Endothelial cell of umbilical vein (primary cell): ENCODE measurements at regions not wholly inside any gene's neighbourhood (a gene's known extent, or its start where the extent isn't known, plus 50 kb on each side); places are given as distances from the start of the nearest gene placed in this dataset.

Experiments
- BruUV-seq: library from RNA; stranded (reverse); fragments of 400-500 nt; replicated peaks from 2 replicates; lab custom pipeline; 2021; lab: Mats Ljungman, UMichigan
- CTCF ChIA-PET: fragments of 300-600, 350-600 bp; sonication (Branson Sonifier 250); formaldehyde crosslinking; loops from one replicate; lab custom pipeline; 2021; ENCODE audit warnings: antibody characterized with exemption, inconsistent platforms; lab: Charles Lee
- POLR2A ChIA-PET: fragments of 300-600, 350-600 bp; sonication (Branson Sonifier 250); formaldehyde crosslinking; loops from one replicate; lab custom pipeline; 2021; ENCODE audit warnings: antibody characterized with exemption, inconsistent platforms; lab: Charles Lee
- DNase-seq: peaks from one replicate; pipeline ENCODE4 v3.0.0-alpha.2; 2011; ENCODE audit warnings: low read depth, low spot score
- FAIRE-seq: peaks from 2 replicates; lab custom pipeline; 2011; peaks lifted over from hg19 to GRCh38; lab: Jason Lieb, UNC
- H2AFZ ChIP-seq: 2 replicates; pipeline ENCODE4 v1.6.0; 2012; ENCODE audit warnings: low read depth, low read length, control low read depth, inconsistent platforms
- H3K27ac ChIP-seq: 2 replicates; pipeline ENCODE4 v1.5.1; 2011; ENCODE audit warnings: low read depth, mild to moderate bottlenecking, control low read depth, low read length, moderate library complexity; ENCODE audit not compliant: insufficient read depth
- H3K27me3 ChIP-seq, 2 experiments: 2 replicates each; pipeline versions ENCODE4 v1.6.0 to v1.6.1; 2011; ENCODE audit warnings: low read length in 2 of 2, mixed read lengths in 1 of 2; ENCODE audit not compliant: control insufficient read depth in 2 of 2, insufficient read depth in 2 of 2
- H3K36me3 ChIP-seq, 2 experiments: 2 replicates in 1 of 2; 3 replicates in 1 of 2; pipeline ENCODE4 v1.5.1; 2011; ENCODE audit warnings: low read length in 2 of 2, mild to moderate bottlenecking in 1 of 2, moderate library complexity in 1 of 2; ENCODE audit not compliant: control insufficient read depth in 2 of 2, insufficient read depth in 2 of 2; ENCODE audit errors: extremely low read depth in 1 of 2
- H3K4me1 ChIP-seq: 3 replicates; pipeline ENCODE4 v1.5.1; 2011; ENCODE audit warnings: mild to moderate bottlenecking, low read length; ENCODE audit not compliant: control insufficient read depth, insufficient read depth; ENCODE audit errors: extremely low read depth
- H3K4me2 ChIP-seq: 2 replicates; pipeline ENCODE4 v1.6.1; 2011; ENCODE audit warnings: low read length, control low read depth, mixed read lengths; ENCODE audit not compliant: insufficient read depth
- H3K4me3 ChIP-seq, 3 experiments: fragments of 200-600 bp in 1 of 3; sonication (generic), shearing (Covaris generic) in 1 of 3; replicated peaks in 1 of 3; 2 replicates each; pipeline ENCODE4 v1.5.1; 2011 to 2016; ENCODE audit warnings: control low read depth in 3 of 3, low read length in 3 of 3, mild to moderate bottlenecking in 2 of 3, inconsistent platforms in 1 of 3, low read depth in 1 of 3, moderate library complexity in 1 of 3; ENCODE audit not compliant: insufficient read depth in 1 of 3
- H3K79me2 ChIP-seq: 2 replicates; pipeline ENCODE4 v1.6.0; 2012; ENCODE audit warnings: low read length, inconsistent platforms; ENCODE audit not compliant: control insufficient read depth, insufficient read depth
- H3K9ac ChIP-seq: replicated peaks from 2 replicates; pipeline ENCODE3; 2011; ENCODE audit warnings: low read length, control low read depth; ENCODE audit not compliant: insufficient read depth; ENCODE audit errors: extremely low read depth
- H3K9me1 ChIP-seq: replicated peaks from 3 replicates; pipeline ENCODE4 v1.6.0; 2011; ENCODE audit warnings: mild to moderate bottlenecking, low read length; ENCODE audit not compliant: control insufficient read depth, insufficient read depth; ENCODE audit errors: extremely low read depth
- H3K9me3 ChIP-seq: replicated peaks from 2 replicates; pipeline ENCODE4 v1.5.1; 2012; ENCODE audit warnings: low read length, inconsistent platforms; ENCODE audit not compliant: control insufficient read depth, insufficient read depth
- H4K20me1 ChIP-seq: replicated peaks from 2 replicates; pipeline ENCODE3; 2011; ENCODE audit warnings: mild to moderate bottlenecking, low read length; ENCODE audit not compliant: control insufficient read depth, insufficient read depth; ENCODE audit errors: extremely low read depth
- EZH2 ChIP-seq: IDR thresholded peaks from 2 replicates; pipeline ENCODE4 v1.6.1; 2012; ENCODE audit warnings: borderline replicate concordance, low read depth, mild to moderate bottlenecking, moderate library complexity, low read length, inconsistent platforms; ENCODE audit not compliant: severe bottlenecking
- FOS ChIP-seq: IDR thresholded peaks from 2 replicates; pipeline ENCODE4 v1.6.1; 2011; ENCODE audit warnings: mild to moderate bottlenecking, low read length, moderate library complexity, borderline replicate concordance; ENCODE audit not compliant: insufficient read depth
- GATA2 ChIP-seq: IDR thresholded peaks from 2 replicates; pipeline ENCODE4 v1.7.0; 2011; ENCODE audit warnings: low read depth, mild to moderate bottlenecking, moderate library complexity, mixed read lengths, low read length; ENCODE audit not compliant: insufficient read length, insufficient read depth
- JUN ChIP-seq: IDR thresholded peaks from 2 replicates; pipeline ENCODE4 v1.6.1; 2011; ENCODE audit warnings: borderline replicate concordance, low read depth; ENCODE audit not compliant: insufficient read length, insufficient read depth
- MAX ChIP-seq: IDR thresholded peaks from 2 replicates; pipeline ENCODE4 v1.6.1; 2011; ENCODE audit not compliant: insufficient read depth, insufficient read length
- MYC ChIP-seq: IDR thresholded peaks from one replicate; pipeline ENCODE4 v1.6.1; 2011; ENCODE audit warnings: mild to moderate bottlenecking, low read depth, low read length
- POLR2A ChIP-seq: IDR thresholded peaks from 2 replicates; pipeline ENCODE4 v1.6.1; 2012; ENCODE audit warnings: low read depth, mild to moderate bottlenecking, control low read depth, low read length
- POLR2AphosphoS5 ChIP-seq: IDR thresholded peaks from 2 replicates; pipeline ENCODE4 v1.6.1; 2012; ENCODE audit warnings: low read depth, mild to moderate bottlenecking, control low read depth, low read length, moderate library complexity; ENCODE audit not compliant: insufficient read depth
- dilution Hi-C: fragments of 300-500 bp; cut with MboI; formaldehyde crosslinking; loops from one replicate; pipeline ENCODE4 v1.15.0; 2019; ENCODE audit warnings: low sequenced_read_pairs; ENCODE audit not compliant: extremely low pct_ligation_motif_present
- intact Hi-C: fragments of 100-400 bp; cut with micrococcal nuclease; formaldehyde crosslinking; loops from one replicate; pipeline ENCODE4 v1.10.0; 2022
- TF ChIP-seq, protein P1 (sequence below), 2 donors: IDR thresholded peaks; 1 replicate in 1 of 2; 2 replicates in 1 of 2; pipeline ENCODE4 v1.5.1; 2011; ENCODE audit warnings: low read length in 2 of 2, mild to moderate bottlenecking in 2 of 2, moderate library complexity in 2 of 2, control low read depth in 1 of 2, inconsistent platforms in 1 of 2, low read depth in 1 of 2; ENCODE audit not compliant: insufficient read depth in 1 of 2; ENCODE audit errors: extremely low read depth in 1 of 2

- no peak overlapping the region for H3K27ac ChIP-seq
- H3K36me3 ChIP-seq, result no peaks in the 10 kb centered on the region
- no peak overlapping the region for H3K4me3 ChIP-seq
- dilution Hi-C loops (no loop called here), intact Hi-C loops (no loop called here)
- FAIRE-seq (no peak), DNase-seq (no peak)
- no peaks in the 10 kb centered on the region for H3K27me3 ChIP-seq
- H3K4me1 ChIP-seq, result no peaks in the 10 kb centered on the region
- ChIA-PET CTCF (no interaction called here), POLR2A (no interaction called here)
- H3K9me1 ChIP-seq, result no peaks in the 10 kb centered on the region
- no peak overlapping the region for H3K9ac ChIP-seq
- no peak for TF ChIP-seq POLR2A
- TF ChIP-seq, protein P1, sequence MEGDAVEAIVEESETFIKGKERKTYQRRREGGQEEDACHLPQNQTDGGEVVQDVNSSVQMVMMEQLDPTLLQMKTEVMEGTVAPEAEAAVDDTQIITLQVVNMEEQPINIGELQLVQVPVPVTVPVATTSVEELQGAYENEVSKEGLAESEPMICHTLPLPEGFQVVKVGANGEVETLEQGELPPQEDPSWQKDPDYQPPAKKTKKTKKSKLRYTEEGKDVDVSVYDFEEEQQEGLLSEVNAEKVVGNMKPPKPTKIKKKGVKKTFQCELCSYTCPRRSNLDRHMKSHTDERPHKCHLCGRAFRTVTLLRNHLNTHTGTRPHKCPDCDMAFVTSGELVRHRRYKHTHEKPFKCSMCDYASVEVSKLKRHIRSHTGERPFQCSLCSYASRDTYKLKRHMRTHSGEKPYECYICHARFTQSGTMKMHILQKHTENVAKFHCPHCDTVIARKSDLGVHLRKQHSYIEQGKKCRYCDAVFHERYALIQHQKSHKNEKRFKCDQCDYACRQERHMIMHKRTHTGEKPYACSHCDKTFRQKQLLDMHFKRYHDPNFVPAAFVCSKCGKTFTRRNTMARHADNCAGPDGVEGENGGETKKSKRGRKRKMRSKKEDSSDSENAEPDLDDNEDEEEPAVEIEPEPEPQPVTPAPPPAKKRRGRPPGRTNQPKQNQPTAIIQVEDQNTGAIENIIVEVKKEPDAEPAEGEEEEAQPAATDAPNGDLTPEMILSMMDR (IDR thresholded peaks at IDR 0.05; ENCODE audit: extremely low read depth in 1 of 2, insufficient read depth in 1 of 2, low read depth in 1 of 2, low read length in 2 of 2), result no peak
- no peak for TF ChIP-seq GATA2
- BruUV-seq, result no TSS peak
- H3K4me2 ChIP-seq, result no peak overlapping the region
- no peaks in the 10 kb centered on the region for H3K79me2 ChIP-seq
- no peaks in the 10 kb centered on the region for H3K9me3 ChIP-seq
- no peak overlapping the region for H2AFZ ChIP-seq
- no peaks in the 10 kb centered on the region for H4K20me1 ChIP-seq
These were observed 382.9 kb upstream of the MAGEB18 start for GRCh38 chrX:25755194-25755593.

DNA sequence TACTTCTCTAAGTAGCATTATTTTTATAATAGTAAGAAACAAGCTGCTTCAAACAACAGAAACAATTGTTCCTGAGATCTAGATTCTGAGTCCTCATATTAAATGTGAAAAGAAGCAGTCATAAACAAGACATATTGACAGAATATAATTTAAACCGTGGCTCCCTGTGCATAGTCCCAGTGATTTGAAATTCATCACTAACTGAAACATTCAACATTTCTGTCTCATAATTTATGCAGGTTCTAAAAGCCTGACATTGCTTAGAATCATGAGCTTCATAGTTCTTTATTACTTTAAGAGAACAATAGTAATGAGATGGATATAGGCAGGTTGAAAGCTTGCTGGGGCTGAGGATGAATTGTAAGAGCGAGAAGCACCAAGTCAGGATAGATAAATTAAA is 375.5 kb upstream of the MAGEB18 start:
- no peak overlapping the region for H3K27ac ChIP-seq
- no peak overlapping the region for H2AFZ ChIP-seq
- no peaks in the 10 kb centered on the region for H3K36me3 ChIP-seq
- no peak overlapping the region for H3K4me2 ChIP-seq
- dilution Hi-C loops, result no loop called here
- H4K20me1 ChIP-seq, result no peaks in the 10 kb centered on the region
- DNase-seq, result no peak
- BruUV-seq, result no TSS peak
- CTCF ChIA-PET, result no interaction called here
- H3K9me1 ChIP-seq, result no peaks in the 10 kb centered on the region
- TF ChIP-seq EZH2 (no peak), JUN (no peak), POLR2A (no peak), POLR2AphosphoS5 (no peak), MAX (no peak), GATA2 (no peak), MYC (no peak), FOS (no peak)
- TF ChIP-seq, protein P1 (IDR thresholded peaks at IDR 0.05; ENCODE audit: extremely low read depth in 1 of 2, insufficient read depth in 1 of 2, low read depth in 1 of 2, low read length in 2 of 2), result no peak
- no peak for FAIRE-seq
- H3K4me1 ChIP-seq, result no peaks in the 10 kb centered on the region
- no peak overlapping the region for H3K4me3 ChIP-seq
- no peaks in the 10 kb centered on the region for H3K79me2 ChIP-seq
- intact Hi-C loops, result no loop called here
- no peak overlapping the region for H3K9ac ChIP-seq
- no peaks in the 10 kb centered on the region for H3K9me3 ChIP-seq
- POLR2A ChIA-PET, result no interaction called here
- H3K27me3 ChIP-seq, result no peaks in the 10 kb centered on the region
